Stimulated activated CD8-positive, alpha-beta memory T cell treated with anti-CD3 and anti-CD28 coated beads, Interleukin-12 subunit alpha, Interleukin-12 subunit beta, amount 100 ng/mL, for 24 hours (primary cell): ENCODE measurements at regions not wholly inside any gene's neighbourhood (a gene's known extent, or its start where the extent isn't known, plus 50 kb on each side); places are given as distances from the start of the nearest gene placed in this dataset.

Source experiments
- DNase-seq: peaks from one replicate; pipeline ENCODE4 v3.0.0-alpha.2; 2020; ENCODE audit errors: extremely low read depth

DNA sequence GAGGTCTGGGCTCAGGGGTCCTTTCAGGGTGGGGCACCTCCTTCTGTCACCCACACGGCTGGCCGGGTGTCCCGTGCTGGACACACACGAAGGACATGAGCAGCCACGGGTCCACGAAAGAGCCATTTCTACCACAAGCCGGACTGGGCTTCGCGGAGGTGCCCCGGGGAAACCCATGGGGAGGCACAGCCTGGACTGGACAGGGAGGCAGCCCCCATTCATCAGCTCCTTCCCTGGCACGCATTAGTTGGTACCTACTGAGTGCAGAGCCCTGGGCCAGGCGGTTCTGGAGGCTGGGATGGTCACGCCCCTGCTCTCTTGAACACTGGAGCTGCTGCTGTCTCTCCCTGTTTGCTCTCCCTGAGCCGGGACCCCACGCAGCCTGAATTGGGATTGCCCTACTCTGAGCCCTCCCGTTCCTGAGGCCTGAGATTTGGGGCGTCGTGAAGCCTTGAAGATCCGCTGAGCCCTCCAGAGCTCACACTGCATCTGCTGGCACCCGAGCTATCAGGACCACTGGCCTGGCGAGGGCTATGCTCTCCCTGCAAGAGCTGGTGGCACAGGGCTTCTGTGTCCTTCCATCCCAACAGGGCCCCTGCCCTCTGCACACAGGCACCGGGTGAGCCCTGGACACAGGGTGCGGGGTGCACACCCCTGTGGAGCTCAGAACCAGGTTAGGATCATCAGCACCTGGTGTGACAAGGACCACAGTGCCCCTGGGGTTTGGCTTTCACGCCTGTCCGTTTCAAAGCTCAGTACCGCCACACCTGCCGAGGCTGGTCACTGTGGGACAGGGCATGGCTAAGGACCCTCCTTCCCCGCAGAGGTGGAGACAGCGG, 84.6 kb downstream of the MYEOV start:
- DNase-seq: no peak

DNA sequence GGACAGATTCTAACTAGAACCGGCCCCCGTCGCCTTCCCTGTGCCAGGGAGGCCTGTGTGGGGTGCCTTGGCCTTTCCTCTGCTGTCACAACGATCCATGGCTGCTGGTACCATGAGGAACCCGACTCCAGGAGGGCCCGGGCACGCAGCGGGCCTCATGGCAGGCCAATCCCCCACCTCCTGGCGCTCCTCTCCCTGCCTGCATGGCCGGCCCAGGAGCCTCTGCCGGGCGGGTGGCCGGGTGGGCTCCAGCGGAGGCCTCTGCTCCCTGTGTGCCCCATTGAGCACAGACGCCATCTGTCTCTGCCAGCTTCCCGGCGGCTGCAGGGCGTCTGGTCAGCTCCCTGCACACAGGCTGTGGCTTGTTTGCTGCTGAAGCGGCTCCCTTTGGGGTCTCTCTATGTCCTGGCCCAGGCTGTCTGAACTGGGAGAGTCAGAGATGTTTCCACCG, 86.5 kb downstream of the MYEOV start:
- DNase-seq: no peak

DNA sequence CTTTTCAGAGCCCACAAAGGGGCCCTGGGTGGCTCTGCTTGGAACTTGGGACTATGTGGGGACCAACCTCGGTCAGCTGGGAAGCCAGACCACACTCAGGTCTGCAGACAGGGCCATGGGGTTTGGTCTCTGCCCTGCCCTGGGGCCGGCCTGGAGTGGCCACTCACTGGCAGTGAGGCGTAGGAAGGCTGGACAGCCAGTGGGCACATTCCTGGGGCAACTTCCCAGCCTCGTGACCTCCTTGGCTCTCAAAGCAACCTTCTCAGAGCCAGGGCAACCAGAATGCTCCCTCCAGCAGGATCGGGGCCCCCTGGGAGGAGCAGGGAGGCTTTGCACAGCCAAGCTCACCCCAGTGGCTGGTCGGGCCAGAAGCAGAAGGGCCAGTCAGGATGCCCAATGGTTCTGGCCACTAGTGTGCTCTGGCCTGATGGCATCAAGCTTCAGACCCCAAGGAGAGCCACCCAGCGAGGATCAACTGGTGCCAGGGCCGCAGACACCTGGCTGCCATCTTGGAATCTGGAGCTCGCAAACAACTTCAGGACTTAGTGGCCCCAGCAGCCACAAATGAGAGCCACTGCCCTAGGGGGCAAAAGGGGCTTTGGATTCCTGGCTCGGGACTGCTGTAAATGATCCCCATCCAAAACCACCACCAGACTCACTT, 87.1 kb downstream of the MYEOV start:
- no peak for DNase-seq

DNA sequence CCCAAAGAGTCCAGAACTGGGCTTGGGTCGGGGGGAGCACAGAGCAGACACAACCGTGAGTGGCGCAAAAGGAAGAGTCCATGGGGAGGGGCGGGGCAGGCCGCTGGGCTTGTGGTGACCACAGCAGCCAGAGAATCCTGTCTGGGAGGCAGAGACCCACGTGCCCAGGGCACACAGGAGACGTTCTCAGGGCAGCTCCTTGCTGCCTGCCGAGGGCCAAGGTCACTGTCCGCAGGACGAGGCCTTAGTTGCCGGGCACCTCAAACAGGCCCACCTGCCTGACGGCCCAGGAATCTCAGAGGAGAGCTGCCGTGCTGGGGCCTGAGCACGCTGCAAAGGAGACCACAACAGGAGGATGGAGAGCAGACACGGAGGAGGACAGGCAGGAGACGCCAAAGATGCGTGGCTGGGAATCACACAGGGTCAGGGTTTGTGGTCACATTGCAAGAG, 87.8 kb downstream of the MYEOV start:
- no peak for DNase-seq

DNA sequence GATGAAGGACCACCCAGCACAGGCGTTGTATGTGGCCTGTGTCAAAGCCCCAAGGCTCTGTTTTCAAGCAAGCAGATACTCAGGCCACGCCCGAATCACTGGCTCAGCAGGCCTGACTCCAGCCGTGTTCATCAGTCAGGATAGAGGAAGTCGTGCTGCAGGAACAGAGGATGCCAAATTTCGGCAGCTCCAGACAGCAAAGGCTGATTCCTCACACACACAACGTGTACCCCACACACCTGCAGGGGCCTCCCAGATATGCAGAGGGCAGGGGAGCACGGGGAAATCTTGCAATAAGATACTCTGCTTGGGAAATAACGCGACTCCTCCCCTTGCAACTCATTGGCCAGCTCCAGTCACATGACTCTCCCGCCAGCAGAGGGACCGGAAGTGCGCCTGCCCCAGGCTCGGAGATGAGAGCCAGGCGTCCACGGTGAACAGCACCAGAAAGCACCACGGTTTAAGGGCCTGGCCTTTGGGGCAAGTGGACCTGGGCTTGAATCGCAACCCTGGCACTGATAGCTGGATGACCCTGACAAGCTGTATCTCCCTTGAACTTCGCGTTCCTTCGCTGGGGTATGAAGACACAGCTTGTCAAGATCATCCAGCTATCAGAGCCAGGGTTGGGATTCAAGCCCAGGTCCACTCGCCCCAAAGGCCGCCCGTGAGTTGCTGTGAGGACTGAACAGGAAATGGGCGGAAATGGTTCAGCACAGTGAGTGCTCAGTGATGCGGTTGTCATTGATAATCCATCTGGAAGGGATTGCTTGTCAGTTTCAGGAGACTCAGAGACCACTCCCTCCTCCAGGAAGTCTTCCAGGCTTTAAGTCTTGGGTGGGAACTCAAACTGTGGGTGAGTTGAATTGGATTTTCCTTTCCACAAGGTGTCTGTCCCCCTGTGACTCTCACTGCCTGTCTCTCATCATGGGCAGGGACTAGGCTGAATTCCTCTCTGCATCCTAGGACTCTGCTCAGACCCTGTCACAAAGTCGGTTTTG, 88.5 kb downstream of the MYEOV start:
- DNase-seq: no peak

DNA sequence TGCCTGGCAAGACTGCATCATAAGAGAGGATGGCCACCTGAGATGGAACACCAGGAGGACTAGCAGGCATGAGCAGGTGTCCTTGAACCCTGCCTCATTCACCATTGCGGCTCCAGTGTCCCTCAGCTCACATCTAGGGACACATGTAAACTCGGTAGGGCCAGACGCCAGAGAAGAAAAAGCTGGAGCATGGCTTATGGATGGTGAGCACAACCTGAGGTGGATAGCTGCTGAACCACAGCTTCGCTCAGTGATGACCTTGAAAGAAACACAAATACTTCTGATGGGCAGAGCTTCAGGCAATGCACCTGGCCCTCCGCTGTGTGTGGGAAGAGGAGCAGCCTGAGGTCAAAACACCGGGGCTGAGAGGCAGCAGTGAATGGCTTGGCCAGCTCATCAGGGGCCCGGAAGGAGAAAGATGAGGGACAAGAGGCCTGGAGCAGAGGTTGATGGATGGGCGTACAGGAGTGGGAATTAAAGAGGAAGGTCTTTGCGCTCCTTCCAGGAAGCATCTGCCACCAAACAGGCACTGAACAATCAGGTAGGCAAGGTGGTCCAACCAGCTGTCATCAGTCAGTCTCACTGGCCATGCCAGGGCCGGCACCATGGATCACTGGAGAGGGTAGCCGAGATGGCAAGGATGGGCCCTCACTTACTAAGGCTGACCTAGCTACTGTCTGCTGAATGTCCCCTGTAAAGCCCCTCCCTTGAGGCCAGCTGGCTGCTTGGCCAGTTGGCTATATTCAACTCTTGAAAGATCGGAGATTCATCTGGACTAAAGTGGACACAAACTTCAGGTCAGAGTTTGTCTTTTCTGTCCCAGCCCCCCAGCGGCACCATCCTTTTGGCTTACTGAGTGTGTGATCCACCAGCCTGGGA, 89.7 kb downstream of the MYEOV start:
- DNase-seq: no peak

DNA sequence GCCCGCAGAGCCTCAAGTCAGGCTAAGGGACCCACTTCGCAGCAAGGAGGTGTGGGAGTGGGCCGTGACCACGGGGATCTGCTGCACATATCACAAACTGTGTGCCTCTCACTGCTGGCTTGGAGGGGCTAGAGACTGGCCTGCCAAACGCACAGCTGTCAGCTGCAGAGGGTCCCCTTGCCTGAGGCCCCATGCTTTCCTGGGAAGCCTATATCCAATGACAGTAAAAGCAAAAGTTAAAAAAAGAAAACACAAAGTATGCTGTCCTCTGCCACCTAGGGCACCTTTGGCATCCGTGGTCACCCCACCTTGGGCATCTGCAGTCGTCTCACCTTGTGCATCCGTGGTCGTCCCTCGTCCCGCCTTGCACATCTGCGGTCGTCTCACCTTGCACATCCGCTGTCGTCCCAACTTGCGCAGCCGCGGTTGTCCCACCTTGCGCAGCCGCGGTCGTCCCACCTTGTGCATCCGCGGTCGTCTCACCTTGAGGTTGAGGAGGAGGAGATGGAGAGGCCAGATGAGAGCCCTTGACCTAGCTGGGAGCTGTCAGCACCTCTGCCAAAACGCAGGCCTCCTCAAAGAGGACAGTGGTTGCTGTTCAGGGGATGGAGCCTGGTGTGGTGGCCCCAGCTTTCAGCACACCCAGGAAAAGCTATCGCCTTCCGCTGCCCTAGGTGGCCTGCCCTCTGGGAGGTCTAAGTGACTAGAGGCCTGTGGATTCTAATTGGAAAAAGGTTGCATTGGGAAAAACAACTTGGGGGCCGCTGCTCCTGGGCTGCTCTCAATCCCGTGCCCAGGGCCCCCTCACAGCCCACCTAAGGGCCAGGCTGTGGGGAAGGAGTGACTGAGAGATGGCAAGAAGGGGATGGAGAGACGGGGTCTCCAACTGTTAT, 90.5 kb downstream of the MYEOV start:
- no peak for DNase-seq

DNA sequence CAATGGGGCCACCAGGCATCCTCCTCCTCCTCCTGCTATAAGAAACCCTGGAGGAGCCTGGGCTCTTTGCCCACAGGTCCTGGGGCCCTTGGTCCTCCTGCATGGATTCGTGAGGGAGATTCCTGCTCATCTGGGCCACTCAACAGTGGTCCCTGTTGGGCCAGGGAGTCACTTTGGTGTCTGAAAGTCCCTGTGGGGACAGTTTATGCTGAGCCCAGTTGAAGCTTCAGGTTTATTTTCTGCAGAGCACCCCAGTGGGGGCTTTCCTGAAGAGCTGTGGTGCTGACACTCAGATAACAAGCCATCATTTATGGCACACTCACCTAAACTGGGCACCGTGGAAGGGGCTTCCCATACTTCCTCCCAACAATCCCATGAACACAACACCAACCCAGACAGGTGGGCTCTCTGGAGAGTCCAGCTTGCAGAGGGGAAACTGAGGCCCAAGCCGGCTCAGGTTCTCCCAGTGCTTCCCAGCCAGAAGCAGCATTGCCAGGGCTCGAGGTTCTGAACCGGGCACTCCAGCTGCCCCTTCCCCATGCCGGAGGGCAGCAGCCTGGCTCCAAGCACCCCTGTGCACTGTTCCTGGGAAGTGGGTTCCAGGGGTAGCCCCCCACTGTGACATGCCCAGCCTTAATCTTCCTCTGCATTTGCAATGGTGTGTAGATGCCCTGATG, 91.3 kb downstream of the MYEOV start:
- no peak for DNase-seq

DNA sequence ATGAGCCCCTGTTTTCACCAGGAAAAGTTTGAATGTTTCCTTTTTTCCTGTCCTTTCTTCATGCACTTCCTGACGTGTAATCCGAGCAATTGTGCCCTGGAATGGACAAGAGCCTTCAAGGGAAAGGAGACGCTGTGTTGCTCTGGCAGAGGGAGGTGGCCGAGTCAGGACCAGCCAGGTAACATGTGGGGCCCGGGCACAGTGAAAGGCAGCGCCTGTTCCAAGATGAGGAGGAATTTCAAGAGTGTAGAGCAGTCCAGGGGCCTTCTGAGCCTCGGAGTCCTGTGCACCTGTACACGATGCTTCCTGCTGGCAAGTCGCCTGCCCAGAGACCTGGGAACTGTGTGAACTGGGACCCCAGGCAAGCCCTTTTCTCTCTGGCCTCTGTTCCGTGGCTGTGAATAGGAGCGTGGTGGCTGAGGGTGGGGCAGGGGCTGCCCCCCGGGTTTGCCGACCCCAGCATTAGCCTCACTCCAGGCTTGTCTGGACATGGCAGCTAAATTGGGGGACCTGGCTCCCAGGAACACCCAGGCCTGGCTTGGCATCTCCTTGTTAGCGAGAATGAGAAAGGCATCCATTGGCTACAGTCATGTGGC, 92.0 kb downstream of the MYEOV start:
- no peak for DNase-seq

DNA sequence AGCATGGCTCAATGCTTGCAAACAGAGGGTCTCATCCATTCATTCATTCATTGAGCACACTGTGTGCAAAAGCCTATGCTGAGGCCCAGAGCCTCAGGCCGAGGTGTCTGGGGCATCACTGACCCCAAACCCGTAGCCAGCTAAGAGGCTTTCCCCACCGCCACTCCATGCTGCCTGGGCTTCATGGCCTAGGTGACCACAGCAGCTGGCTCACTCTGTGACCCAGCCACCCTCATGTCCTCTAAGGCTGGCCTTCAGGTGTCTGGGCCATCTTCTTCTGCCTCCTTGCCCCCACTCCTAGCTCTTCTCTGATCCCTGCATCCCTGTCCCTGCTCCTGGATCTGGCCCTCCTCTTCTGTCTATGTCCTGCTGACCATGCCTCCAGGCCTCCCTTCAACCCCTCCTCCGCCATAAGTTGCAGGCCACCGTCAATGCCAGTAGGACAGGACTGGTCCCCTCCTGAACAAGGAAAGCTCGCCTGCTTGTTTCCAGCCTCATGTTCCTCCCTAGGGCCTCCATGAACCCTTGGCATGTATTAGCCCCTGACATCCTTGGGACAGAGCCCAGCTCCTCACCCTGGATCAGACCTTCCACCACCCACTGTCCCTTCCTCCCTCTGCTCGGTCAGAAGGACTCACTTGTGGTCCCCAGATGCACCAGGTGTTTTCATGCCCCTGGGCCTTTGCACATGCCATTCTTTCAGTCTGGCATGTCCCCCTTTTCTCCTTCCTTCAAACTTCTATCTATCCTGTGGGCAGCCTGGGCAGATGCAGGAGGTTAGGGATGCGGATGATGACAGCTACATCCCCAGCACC, 92.8 kb downstream of the MYEOV start:
- no peak for DNase-seq

DNA sequence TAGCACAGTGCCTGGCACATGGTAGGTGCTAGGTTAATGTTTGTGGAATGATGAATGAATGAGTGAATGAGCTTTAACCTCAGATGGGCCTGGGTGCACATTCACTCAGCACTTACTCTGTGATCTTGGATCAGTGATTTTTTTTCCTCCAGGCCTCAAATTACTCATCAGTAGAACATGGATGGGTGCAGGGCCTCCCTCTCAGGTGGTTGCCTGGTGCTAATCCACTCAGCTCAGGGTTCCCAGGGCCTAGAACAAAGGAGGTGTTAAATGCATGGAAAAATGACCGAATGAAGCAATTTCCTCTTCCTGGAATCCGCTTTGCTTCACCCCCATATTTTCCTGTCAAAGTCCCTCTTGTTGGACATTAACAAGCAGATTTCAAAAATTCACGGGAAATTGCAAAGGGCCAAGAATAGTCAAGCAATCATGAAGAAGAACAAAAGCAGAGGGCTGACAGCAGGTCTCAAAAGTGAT, 93.5 kb downstream of the MYEOV start:
- DNase-seq: no peak

DNA sequence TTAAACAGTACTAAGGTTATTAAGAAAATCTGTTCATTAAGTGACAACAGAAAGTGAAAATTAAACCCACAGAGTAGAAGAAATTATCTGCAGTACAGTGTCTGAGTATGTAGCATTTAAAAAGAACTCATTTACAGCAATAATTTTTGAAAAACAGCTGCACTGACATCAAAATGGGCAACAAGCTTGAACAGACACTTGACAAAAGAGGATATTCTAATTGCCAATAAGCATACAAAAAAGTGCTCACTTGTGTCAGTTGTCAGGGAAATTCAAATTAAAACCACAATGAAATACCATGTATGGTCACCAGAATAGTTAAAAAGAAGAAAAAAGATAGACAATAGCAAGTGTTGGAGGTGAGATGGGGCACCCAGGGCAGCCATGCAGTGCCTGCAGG, 93.3 kb upstream of the LINC01488 start:
- DNase-seq: no peak

DNA sequence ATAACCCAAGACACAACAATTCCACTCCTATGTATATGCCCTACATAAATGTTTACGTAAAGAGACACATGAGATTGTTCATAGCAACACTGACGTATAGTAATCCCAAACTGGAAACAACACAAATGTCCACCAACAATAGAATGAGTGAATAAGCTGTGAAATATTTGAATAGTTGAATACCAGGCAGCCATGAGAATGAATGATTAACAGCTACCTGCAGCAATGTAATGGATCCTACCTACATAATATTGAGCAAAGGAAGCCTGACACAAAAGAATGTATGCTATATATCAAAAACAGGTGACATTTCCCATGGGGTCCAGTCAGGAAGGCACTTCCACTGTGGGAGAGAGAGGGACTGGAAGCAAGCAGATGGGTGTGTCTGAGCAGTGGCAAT, 92.8 kb upstream of the LINC01488 start:
- DNase-seq: no peak

DNA sequence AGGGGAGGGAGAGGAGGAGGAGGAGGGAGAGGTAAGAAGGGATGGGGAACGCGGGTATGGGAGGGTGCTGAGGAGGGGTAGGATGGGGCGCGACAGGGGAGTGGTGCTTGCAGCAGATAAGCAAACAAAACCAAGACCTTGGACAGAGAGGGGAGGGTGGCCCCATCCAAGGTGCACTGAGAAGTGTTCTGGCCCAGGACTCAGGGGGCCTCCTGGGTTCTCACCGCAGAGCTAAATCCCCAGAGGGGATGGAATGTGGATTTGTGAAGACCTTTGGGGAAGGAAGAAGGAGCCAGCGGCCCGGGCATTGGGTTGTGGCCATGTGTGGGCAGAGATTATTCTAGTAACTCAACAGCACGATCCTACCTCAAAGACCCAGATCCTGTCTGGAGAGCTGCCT, 90.9 kb upstream of the LINC01488 start:
- no peak for DNase-seq

DNA sequence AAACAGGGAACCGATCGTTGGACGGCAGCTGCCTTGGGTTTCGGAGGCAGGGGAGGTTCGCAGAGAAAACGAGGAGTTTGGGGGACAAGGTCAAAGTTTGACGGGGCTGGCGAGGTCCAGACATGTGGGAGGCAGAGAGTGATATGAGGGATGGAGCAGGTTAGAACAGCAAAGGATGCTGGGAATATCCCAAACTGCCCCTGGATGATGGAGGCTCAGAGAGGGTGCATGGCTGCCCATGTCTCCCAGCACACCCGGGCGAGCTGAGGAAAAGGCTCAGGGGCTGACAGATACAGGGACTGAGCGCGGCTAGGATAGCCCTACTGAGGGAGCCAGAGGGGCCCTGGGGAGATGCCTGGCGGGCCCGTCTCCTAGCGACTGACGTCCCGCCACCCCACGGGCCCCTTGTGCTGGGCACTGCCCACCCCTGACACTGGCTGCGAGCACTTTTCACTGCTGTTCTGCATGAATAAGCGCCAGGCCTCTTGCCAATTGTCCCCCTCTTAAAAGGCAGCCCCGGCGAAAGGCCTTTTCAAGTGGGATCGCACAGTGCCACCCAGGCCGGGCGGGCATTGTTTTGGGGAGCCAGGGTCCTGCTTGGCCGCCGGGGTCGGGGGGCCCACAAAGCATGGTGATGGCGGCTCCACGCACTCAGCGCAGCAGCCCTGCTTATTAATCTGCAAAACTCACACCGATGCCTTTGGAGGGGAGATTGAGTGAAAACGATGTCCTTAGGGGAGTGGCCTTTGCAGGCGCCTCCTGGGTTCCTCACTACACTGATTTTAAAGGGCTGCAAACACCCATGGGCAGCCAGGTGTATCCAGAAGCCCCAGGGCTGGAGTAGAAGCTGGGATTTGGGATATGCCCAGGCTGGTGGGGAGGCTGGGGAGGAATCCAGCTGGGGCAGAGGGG, 90.0 kb upstream of the LINC01488 start:
- DNase-seq: no peak

DNA sequence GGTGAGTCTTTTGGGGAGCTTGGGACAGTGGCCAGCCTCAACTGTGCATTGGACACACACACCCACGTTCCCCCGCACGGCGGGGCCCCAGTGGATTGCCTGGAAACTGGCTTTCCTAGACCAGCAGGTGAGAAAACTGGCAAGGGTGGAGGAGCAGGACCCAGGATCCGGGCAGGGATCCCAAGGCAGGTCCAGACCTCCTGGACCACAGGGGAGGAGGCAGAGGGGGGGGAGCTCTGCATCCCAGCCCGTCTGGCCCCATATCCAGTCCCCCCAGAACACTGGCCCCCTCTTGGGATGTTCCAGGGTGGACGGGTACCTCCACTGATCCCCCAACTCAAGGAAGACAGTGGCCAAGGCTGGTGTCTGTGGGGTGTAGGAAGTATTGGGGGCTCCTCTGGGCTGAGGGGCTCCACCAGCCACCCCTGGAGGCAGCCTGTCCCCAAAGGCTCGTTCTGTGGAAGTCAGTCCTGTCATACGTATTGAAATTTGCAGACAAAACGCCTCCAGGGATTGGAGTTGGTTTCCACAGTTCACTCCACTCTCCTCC, 89.3 kb upstream of the LINC01488 start:
- no peak for DNase-seq
